ENCODE measurements at regions not wholly inside any gene's neighbourhood (a gene's known extent, or its start where the extent isn't known, plus 50 kb on each side); places are given as distances from the start of the nearest gene placed in this dataset.

DNA sequence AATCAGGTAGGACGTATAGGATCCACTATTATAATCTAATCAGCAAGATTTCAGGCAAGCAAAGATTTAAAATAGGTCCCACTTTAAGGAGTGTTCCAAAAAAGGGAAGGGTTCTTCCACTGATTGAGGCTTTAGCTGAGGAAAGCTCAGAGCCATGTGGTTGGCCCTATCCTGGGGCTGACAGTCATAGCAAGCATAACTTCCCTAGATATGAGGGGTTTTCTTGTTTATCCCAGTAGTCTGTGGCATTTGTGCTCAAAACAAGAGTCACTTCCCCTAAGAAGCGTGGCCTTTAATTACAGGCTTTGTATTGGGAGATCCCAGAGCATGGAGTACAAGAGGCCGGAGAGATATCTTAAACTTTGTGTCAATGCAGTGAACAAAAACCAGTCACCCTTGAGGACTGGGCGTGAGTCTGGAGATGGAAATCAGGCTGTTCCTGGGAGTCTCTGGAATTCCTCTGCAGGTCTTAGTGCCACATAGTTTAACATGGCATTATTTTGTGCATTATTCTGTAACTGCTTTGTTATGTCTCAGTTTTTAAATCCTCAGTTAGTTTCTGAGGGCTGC is 136.9 kb upstream of the FBXO11 start (continued):
- TF ChIP-seq, protein P1, sequence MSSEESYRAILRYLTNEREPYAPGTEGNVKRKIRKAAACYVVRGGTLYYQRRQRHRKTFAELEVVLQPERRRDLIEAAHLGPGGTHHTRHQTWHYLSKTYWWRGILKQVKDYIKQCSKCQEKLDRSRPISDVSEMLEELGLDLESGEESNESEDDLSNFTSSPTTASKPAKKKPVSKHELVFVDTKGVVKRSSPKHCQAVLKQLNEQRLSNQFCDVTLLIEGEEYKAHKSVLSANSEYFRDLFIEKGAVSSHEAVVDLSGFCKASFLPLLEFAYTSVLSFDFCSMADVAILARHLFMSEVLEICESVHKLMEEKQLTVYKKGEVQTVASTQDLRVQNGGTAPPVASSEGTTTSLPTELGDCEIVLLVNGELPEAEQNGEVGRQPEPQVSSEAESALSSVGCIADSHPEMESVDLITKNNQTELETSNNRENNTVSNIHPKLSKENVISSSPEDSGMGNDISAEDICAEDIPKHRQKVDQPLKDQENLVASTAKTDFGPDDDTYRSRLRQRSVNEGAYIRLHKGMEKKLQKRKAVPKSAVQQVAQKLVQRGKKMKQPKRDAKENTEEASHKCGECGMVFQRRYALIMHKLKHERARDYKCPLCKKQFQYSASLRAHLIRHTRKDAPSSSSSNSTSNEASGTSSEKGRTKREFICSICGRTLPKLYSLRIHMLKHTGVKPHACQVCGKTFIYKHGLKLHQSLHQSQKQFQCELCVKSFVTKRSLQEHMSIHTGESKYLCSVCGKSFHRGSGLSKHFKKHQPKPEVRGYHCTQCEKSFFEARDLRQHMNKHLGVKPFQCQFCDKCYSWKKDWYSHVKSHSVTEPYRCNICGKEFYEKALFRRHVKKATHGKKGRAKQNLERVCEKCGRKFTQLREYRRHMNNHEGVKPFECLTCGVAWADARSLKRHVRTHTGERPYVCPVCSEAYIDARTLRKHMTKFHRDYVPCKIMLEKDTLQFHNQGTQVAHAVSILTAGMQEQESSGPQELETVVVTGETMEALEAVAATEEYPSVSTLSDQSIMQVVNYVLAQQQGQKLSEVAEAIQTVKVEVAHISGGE (CRISPR knock-in tag; IDR thresholded peaks at IDR 0.05): no peak
- no peak for TF ChIP-seq HNRNPUL1 (IDR thresholded peaks at IDR 0.05; ENCODE audit: low read length)
- TF ChIP-seq, protein P2, sequence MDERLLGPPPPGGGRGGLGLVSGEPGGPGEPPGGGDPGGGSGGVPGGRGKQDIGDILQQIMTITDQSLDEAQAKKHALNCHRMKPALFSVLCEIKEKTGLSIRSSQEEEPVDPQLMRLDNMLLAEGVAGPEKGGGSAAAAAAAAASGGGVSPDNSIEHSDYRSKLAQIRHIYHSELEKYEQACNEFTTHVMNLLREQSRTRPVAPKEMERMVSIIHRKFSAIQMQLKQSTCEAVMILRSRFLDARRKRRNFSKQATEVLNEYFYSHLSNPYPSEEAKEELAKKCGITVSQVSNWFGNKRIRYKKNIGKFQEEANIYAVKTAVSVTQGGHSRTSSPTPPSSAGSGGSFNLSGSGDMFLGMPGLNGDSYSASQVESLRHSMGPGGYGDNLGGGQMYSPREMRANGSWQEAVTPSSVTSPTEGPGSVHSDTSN (CRISPR knock-in tag; IDR thresholded peaks at IDR 0.05; ENCODE audit: low read depth): no peak
- TF ChIP-seq, protein P2 (tag; conservative IDR thresholded peaks at IDR 0.05; ENCODE audit: low read depth): no peak

Measured in K562 (cell line).